Ovary (tissue), 3 donors: ENCODE measurements at regions not wholly inside any gene's neighbourhood (a gene's known extent, or its start where the extent isn't known, plus 50 kb on each side); places are given as distances from the start of the nearest gene placed in this dataset.

Experiments used
- CTCF ChIP-seq, 3 donors: fragments of 450-650 bp in 2 of 3; fragments of 200-600 bp in 1 of 3; IDR thresholded peaks; one replicate each; pipeline versions ENCODE4 v1.5.1 to v1.8.0; 2016 to 2022; ENCODE audit warnings: antibody characterized with exemption in 3 of 3, mild to moderate bottlenecking in 1 of 3
- EP300 ChIP-seq: sonication (generic); formaldehyde crosslinking; IDR thresholded peaks from one replicate; pipeline ENCODE4 v1.6.1; 2017; ENCODE audit warnings: antibody characterized with exemption
- POLR2A ChIP-seq: fragments of 450-650 bp; IDR thresholded peaks from one replicate; pipeline ENCODE4 v1.6.1; 2017; ENCODE audit warnings: antibody characterized with exemption, mild to moderate bottlenecking, moderate library complexity
- donor health status: DM: no; HTN: no; CAD: no.

- TF ChIP-seq CTCF (IDR thresholded peaks at IDR 0.05) (no peak), POLR2A (no peak), EP300 (no peak)
Measured at GRCh38 chr16:6204945-6205344, 1107.3 kb upstream of the EEF2KMT start.
